Head of caudate nucleus (tissue), 42 donors: ENCODE measurements at regions not wholly inside any gene's neighbourhood (a gene's known extent, or its start where the extent isn't known, plus 50 kb on each side); places are given as distances from the start of the nearest gene placed in this dataset.
A peak's percentile ranks its signal among the peaks of the same experiment; 100 is the strongest.

Experiments used
- DNase-seq, 42 donors: peaks; one replicate each; pipeline versions ENCODE4 v3.0.0 to v3.0.0-alpha.2; 2020 to 2021; ENCODE audit warnings: mixed read lengths in 7 of 42
- intact Hi-C: fragments of 100-400 bp; cut with DNase I; formaldehyde crosslinking; loops from one replicate; pipeline ENCODE4 v1.15.0; 2022

- DNase-seq, result no peak
- intact Hi-C loops, result loop anchor here (10.0 kb wide), 1 partner anchor 887 kb away; no protein-coding TSS in a partner anchor
Observed at GRCh38 chr6:124877468-124877867, 84.8 kb upstream of the RNF217 start.

DNA sequence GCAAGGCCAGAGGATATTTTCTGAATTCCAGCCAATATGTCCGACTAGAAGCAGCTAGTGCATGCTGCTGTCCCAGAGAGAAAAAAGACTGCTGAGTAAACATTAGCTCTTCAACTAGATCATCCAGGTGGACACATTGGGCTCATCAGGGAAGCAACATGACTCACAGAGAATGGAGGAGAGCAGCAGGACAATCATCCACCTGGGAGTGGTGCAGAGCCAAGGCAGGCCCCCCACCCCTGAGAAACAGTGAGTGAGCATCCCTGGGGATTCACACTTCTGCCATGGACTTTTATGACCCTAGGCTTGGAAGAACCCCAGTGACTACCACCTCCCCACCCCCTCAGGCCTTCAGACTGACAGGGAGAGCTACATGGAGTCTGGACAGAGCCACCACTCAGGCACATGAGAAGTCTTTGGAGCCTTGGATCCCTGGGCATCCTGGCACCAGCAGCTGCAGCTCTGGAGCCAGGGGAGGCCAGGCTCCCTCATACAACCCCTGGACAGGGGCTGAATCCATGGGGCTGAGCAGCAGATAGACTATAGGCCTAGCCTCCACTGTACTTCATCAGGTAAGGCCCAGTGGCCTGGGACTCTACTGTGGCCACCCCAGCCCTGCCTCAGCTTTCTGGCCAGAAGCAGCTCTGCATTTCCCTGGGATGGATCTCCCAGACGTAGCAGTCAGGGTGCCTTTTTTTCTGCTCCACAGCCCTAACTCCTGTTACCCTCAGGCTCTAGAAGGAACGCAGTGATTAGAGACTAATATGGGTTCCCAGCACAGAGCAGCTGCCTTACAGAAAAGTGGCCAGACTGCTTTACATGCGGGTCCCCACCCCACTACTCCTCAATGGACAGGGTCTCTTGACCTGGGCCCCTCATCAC, 82.9 kb upstream of the RNF217 start:
- intact Hi-C loops, result loop anchor here (10.0 kb wide), 1 partner anchor 885 kb away; no protein-coding TSS in a partner anchor
- DNase-seq, result no peak

- intact Hi-C loops, result loop anchor here (10.0 kb wide), 1 partner anchor 885 kb away; no protein-coding TSS in a partner anchor
Observed at GRCh38 chr6:124879992-124880355, 82.3 kb upstream of the RNF217 start.

GRCh38 chr6:124881898-124882578, 80.2 kb upstream of the RNF217 start:
- peak in 3 of 42 donors; percentile 2 to 7 (median 4) for DNase-seq
- intact Hi-C loops, result no loop called here

More at GRCh38 chr6:124879992-124880355, 82.3 kb upstream of the RNF217 start:
- no peak for DNase-seq

GRCh38 chr6:124882579-124883393, 79.5 kb upstream of the RNF217 start:
- intact Hi-C loops, result no loop called here
- no peak for DNase-seq

- intact Hi-C loops, result no loop called here
- DNase-seq, result no peak
Observed at GRCh38 chr6:124885171-124885570, 77.1 kb upstream of the RNF217 start.

DNA sequence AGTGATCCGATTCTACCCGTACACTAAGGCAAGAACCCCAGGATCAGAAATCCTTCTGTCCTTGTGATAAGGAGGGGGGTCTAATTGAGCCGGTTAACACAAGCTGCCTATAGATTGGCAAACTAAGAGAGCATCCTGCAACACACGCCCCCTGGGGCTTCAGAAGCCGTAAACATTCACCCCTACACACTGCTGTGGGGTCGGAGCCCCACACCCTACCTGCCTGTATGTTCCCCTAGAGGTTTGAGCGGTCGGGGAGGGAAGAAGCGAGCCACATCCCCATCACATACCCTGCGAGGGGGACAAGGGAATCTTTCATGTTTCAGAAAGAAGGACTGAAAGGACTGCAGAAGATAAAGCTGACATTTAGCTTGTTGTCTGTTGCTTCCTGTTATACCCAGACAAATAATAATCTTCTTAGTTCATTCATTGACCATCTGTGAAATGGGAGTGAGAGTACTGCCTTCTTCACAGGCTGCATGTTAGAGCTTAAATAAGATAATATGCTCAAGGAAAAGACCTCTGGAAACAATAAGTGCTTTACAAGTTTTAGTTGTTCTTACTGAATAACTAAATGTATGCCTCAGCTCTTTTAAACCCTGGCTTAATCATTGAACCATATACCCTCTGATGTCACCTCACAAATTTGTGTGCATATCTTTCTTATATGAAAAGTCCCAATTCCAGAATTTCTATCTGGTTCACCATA, 74.2 kb upstream of the RNF217 start:
- intact Hi-C loops, result no loop called here
- no peak for DNase-seq

- intact Hi-C loops, result no loop called here
- DNase-seq, result no peak
Observed at GRCh38 chr6:124888581-124889371, 73.5 kb upstream of the RNF217 start.

DNA sequence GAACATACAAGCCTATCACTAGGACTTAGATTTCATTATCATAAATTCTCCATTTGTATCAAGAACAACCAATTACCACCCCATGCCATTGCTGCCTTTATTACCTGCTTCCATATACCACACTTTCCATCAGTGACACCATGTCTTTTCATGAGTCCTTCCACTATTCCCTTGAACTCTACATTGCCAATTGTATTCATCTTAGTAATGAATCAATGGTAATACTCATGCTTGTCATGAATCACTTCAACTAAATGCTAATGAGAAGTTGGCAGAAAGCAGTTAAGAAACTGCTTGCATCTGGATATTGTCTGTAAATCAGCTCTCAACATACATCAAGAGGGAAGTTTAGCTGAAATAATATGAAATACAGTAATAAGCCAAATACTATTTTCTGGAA, 61.2 kb upstream of the RNF217 start:
- intact Hi-C loops, result no loop called here
- no peak for DNase-seq

DNA sequence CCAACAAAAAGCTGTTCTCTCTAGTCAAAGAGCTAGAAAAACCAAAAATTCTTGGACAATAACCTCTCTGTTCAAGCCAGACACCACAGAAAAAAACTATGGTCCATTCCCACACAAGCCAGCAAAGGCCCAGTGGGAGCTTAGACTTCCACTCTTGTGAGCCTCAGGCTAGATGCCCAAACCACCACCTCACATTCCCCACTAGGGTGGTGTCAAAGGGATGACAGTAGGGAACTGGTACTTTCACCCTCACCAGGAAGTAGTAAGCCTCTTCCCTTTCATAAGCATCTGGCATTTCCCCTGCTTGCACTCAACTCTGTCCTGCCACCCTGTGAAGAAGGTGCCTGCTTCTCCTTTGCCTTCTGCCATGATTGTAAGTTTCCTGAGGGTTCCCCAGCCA, 58.4 kb upstream of the RNF217 start:
- intact Hi-C loops, result no loop called here
- DNase-seq, result no peak

DNA sequence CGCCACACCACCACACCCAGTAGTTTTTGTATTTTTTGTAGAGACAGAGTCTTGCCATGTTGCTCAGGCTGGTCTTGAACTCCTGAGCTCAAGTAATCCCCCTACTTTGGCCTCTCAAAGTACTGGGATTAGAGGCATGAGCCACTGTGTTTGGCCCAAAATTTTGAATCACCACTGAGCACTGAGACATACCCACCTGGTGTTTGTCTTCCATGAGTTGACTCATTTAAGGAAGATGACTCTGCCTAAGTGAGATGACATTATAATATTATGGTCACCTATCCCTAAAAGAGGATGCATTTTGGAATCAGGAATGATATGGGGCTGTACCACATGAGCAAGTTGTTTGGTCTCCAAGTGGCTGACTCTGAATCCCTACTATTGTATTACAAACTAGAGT, 54.6 kb upstream of the RNF217 start:
- intact Hi-C loops, result no loop called here
- DNase-seq, result no peak
